CD4-positive, alpha-beta T cell treated with Interleukin-4 for 4 hours (primary cell): ENCODE measurements at regions not wholly inside any gene's neighbourhood (a gene's known extent, or its start where the extent isn't known, plus 50 kb on each side); places are given as distances from the start of the nearest gene placed in this dataset.

ENCODE experiments used
- DNase-seq: peaks from one replicate; pipeline ENCODE4 v3.0.0-alpha.2; 2020

- DNase-seq, result no peak
Measured at GRCh38 chr5:68911840-68912690, 181.7 kb upstream of the SLC30A5 start.

GRCh38 chr5:68915079-68915478 lies 178.7 kb upstream of the SLC30A5 start:
- DNase-seq, result no peak

GRCh38 chr5:68918306-68918705 lies 175.5 kb upstream of the SLC30A5 start:
- no peak for DNase-seq

GRCh38 chr5:68919988-68920490 lies 173.8 kb upstream of the SLC30A5 start:
- DNase-seq, result no peak

GRCh38 chr5:68920888-68921287 lies 172.9 kb upstream of the SLC30A5 start:
- DNase-seq, result no peak

GRCh38 chr5:68922172-68922987 lies 171.4 kb upstream of the SLC30A5 start:
- no peak for DNase-seq

GRCh38 chr5:68924481-68925145 lies 169.2 kb upstream of the SLC30A5 start:
- no peak for DNase-seq

GRCh38 chr5:68928617-68929302 lies 165.1 kb upstream of the SLC30A5 start:
- DNase-seq, result no peak

GRCh38 chr5:68930139-68930538 lies 163.7 kb upstream of the SLC30A5 start:
- no peak for DNase-seq

GRCh38 chr5:68932830-68933434 lies 160.9 kb upstream of the SLC30A5 start:
- DNase-seq, result no peak

- no peak for DNase-seq
Measured at GRCh38 chr5:68942169-68942568, 151.6 kb upstream of the SLC30A5 start.

GRCh38 chr5:68946728-68947127 lies 147.1 kb upstream of the SLC30A5 start:
- no peak for DNase-seq

- DNase-seq, result no peak
Measured at GRCh38 chr5:68947986-68948385, 145.8 kb upstream of the SLC30A5 start.

GRCh38 chr5:68949256-68949655 lies 144.6 kb upstream of the SLC30A5 start:
- no peak for DNase-seq

GRCh38 chr5:68949711-68950110 lies 144.1 kb upstream of the SLC30A5 start:
- DNase-seq, result no peak

- no peak for DNase-seq
Measured at GRCh38 chr5:68950125-68950524, 143.7 kb upstream of the SLC30A5 start.

GRCh38 chr5:68950930-68951329 lies 142.9 kb upstream of the SLC30A5 start:
- no peak for DNase-seq

GRCh38 chr5:68953231-68953874 lies 140.5 kb upstream of the SLC30A5 start:
- no peak for DNase-seq

GRCh38 chr5:68953875-68954617 lies 139.8 kb upstream of the SLC30A5 start:
- DNase-seq, result no peak

- DNase-seq, result no peak
Measured at GRCh38 chr5:68954618-68954910, 139.2 kb upstream of the SLC30A5 start.

- no peak for DNase-seq
Measured at GRCh38 chr5:68957591-68957990, 136.2 kb upstream of the SLC30A5 start.
